HepG2 (cell line): ENCODE measurements at regions not wholly inside any gene's neighbourhood (a gene's known extent, or its start where the extent isn't known, plus 50 kb on each side); places are given as distances from the start of the nearest gene placed in this dataset.

Experiments
- FOXA1 ChIP-seq, 2 experiments: fragments of 450-650 bp in 1 of 2; sonication (generic) in 1 of 2; formaldehyde crosslinking in 1 of 2; IDR thresholded peaks; 2 replicates each; pipeline versions ENCODE4 v1.4.0 to v1.6.1; 2016 to 2020; ENCODE audit warnings: missing genetic modification reagents in 1 of 2
- JUN ChIP-seq: sonication (generic); formaldehyde crosslinking; IDR thresholded peaks from 2 replicates; pipeline ENCODE4 v1.4.0; 2020; ENCODE audit warnings: mild to moderate bottlenecking, missing genetic modification reagents
- MTF2 ChIP-seq: sonication (generic); formaldehyde crosslinking; IDR thresholded peaks from 2 replicates; pipeline ENCODE4 v1.5.0; 2020; ENCODE audit warnings: missing genetic modification reagents, borderline replicate concordance
- NCOA2 ChIP-seq: sonication (generic); formaldehyde crosslinking; IDR thresholded peaks from 2 replicates; pipeline ENCODE4 v1.8.0; 2022; ENCODE audit warnings: inconsistent platforms
- NR2C2 ChIP-seq: sonication (generic); formaldehyde crosslinking; IDR thresholded peaks from 2 replicates; pipeline ENCODE4 v1.4.0; 2020; ENCODE audit warnings: missing genetic modification reagents, mild to moderate bottlenecking, moderate library complexity, borderline replicate concordance
- PATZ1 ChIP-seq: sonication (generic); formaldehyde crosslinking; IDR thresholded peaks from 2 replicates; pipeline ENCODE4 v1.4.0; 2020; ENCODE audit warnings: missing genetic modification reagents
- small RNA-seq, 3 experiments: library from RNA; depleted of rRNA; stranded (forward); fragments of <200 nt; gene quantifications; one replicate each; pipeline ENCODE3, GENCODE V24; 2012; ENCODE audit warnings: low read depth in 2 of 3, low replicate concordance in 1 of 3; ENCODE audit not compliant: insufficient read length in 3 of 3, insufficient read depth in 2 of 3

- TF ChIP-seq FOXA1 (IDR thresholded peaks at IDR 0.05) (no peak), FOXA1 (CRISPR knock-in tag; IDR thresholded peaks at IDR 0.05) (no peak), JUN (no peak), NR2C2 (no peak), NCOA2 (CRISPR knock-in tag) (no peak), MTF2 (CRISPR knock-in tag) (no peak), PATZ1 (CRISPR knock-in tag) (no peak)
Observed at GRCh38 chr5:98982880-98983279, 54.1 kb upstream of the CHD1 start (continued).

Small RNAs in the stretch of these regions (small RNA-seq; reads per million reads assigned to genes)
- 0 reads per million in 3 experiments for gene MTND4LP5
- gene RF00019: 0 reads per million in 3 experiments
- 0 reads per million in 3 experiments for gene RNU6-1119P
